HFFc6 (cell line): ENCODE measurements at regions not wholly inside any gene's neighbourhood (a gene's known extent, or its start where the extent isn't known, plus 50 kb on each side); places are given as distances from the start of the nearest gene placed in this dataset.

Source experiments
- DNase-seq: peaks from one replicate; pipeline ENCODE4 v3.0.0-alpha.2; 2018
- H3K27ac Mint-ChIP-seq: 2 replicates; pipeline ENCODE4 v1.8.0; 2020; ENCODE audit warnings: mild to moderate bottlenecking, mixed read lengths
- H3K27me3 Mint-ChIP-seq: 2 replicates; pipeline ENCODE4 v1.8.0; 2021; ENCODE audit warnings: mild to moderate bottlenecking, moderate library complexity, mixed read lengths; ENCODE audit not compliant: insufficient read depth
- H3K36me3 Mint-ChIP-seq: 2 replicates; pipeline ENCODE4 v1.8.0; 2021; ENCODE audit warnings: low read depth, mixed read lengths
- H3K4me1 Mint-ChIP-seq: 2 replicates; pipeline ENCODE4 v1.8.0; 2020; ENCODE audit warnings: low read depth, mixed read lengths
- H3K4me3 Mint-ChIP-seq: 2 replicates; pipeline ENCODE4 v1.8.0; 2020; ENCODE audit warnings: mild to moderate bottlenecking, moderate library complexity, mixed read lengths
- H3K9me3 Mint-ChIP-seq: 2 replicates; pipeline ENCODE4 v1.8.0; 2020; ENCODE audit warnings: mild to moderate bottlenecking, mixed read lengths
- CTCF ChIP-seq: fragments of 200-600 bp; sonication (generic); IDR thresholded peaks from 2 replicates; pipeline ENCODE4 v1.5.0; 2021; ENCODE audit warnings: antibody characterized with exemption, mild to moderate bottlenecking

GRCh38 chr22:34283844-34284243, 363.6 kb upstream of the LARGE1 start:
- peaks cover 89% of the 10 kb centered on the region for H3K9me3 Mint-ChIP-seq
- no peaks in the 10 kb centered on the region for H3K4me1 Mint-ChIP-seq
- H3K36me3 Mint-ChIP-seq: no peaks in the 10 kb centered on the region
- H3K4me3 Mint-ChIP-seq: no peak overlapping the region
- H3K27me3 Mint-ChIP-seq: no peaks in the 10 kb centered on the region; the same call in 1 of the 2 replicates
- no peak for TF ChIP-seq CTCF
- DNase-seq: no peak
- no peak overlapping the region for H3K27ac Mint-ChIP-seq

- Mint-ChIP-seq H3K36me3 (no peaks in the 10 kb centered on the region), H3K27ac (no peak overlapping the region), H3K9me3 (peaks cover 53% of the 10 kb centered on the region), H3K4me3 (no peak overlapping the region), H3K4me1 (no peaks in the 10 kb centered on the region), H3K27me3 (no peaks in the 10 kb centered on the region)
- DNase-seq: no peak
- TF ChIP-seq CTCF: no peak
Measured at GRCh38 chr22:34293324-34293723, 373.0 kb upstream of the LARGE1 start.

- DNase-seq: no peak
- TF ChIP-seq CTCF: no peak
- H3K36me3 Mint-ChIP-seq: no peaks in the 10 kb centered on the region
- H3K9me3 Mint-ChIP-seq: peaks cover 53% of the 10 kb centered on the region
- H3K4me1 Mint-ChIP-seq: no peaks in the 10 kb centered on the region
- H3K4me3 Mint-ChIP-seq: no peak overlapping the region
- no peaks in the 10 kb centered on the region for H3K27me3 Mint-ChIP-seq
- H3K27ac Mint-ChIP-seq: no peak overlapping the region
Measured at GRCh38 chr22:34294476-34294875, 374.2 kb upstream of the LARGE1 start.

GRCh38 chr22:34294986-34295385, 374.7 kb upstream of the LARGE1 start:
- DNase-seq: no peak
- no peak for TF ChIP-seq CTCF
- Mint-ChIP-seq H3K27ac (no peak overlapping the region), H3K9me3 (peaks cover 53% of the 10 kb centered on the region), H3K27me3 (no peaks in the 10 kb centered on the region), H3K4me1 (no peaks in the 10 kb centered on the region), H3K4me3 (no peak overlapping the region), H3K36me3 (no peaks in the 10 kb centered on the region)

GRCh38 chr22:34296461-34296860, 376.2 kb upstream of the LARGE1 start:
- no peaks in the 10 kb centered on the region for H3K27me3 Mint-ChIP-seq
- H3K4me1 Mint-ChIP-seq: no peaks in the 10 kb centered on the region
- no peak overlapping the region for H3K27ac Mint-ChIP-seq
- DNase-seq: no peak
- no peak overlapping the region for H3K4me3 Mint-ChIP-seq
- H3K36me3 Mint-ChIP-seq: no peaks in the 10 kb centered on the region
- H3K9me3 Mint-ChIP-seq: peaks cover 62% of the 10 kb centered on the region
- TF ChIP-seq CTCF: no peak

- no peak for TF ChIP-seq CTCF
- Mint-ChIP-seq H3K9me3 (peaks cover 62% of the 10 kb centered on the region), H3K4me1 (no peaks in the 10 kb centered on the region), H3K4me3 (no peak overlapping the region), H3K27me3 (no peaks in the 10 kb centered on the region), H3K36me3 (no peaks in the 10 kb centered on the region), H3K27ac (no peak overlapping the region)
- DNase-seq: no peak
Measured at GRCh38 chr22:34297536-34298120, 377.4 kb upstream of the LARGE1 start.
